Cerebellar cortex (tissue), 1 donor: ENCODE measurements at regions not wholly inside any gene's neighbourhood (a gene's known extent, or its start where the extent isn't known, plus 50 kb on each side); places are given as distances from the start of the nearest gene placed in this dataset.

Source experiments
- DNase-seq: peaks from one replicate; pipeline ENCODE4 v3.0.0-alpha.2; 2015; ENCODE audit warnings: low spot score

DNA sequence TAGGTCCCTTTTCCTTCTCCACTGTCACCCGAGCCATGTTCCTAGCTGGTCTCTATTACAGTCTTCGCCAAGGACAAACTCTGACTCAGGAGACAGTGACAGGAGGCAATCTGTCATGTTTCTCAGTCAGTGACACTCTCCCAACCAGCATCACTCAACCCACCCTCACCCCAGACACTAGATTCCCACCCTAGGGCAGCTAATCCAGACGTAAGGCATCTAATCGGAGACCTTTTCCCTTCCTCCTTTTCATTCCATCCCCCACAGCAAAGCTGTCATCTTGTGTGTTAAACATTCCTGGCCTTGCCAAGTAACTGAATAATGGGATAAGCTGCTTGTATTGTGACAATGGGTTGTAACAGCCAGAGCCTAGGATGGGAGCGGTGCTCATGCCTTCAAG is 95.2 kb downstream of the SNX18 start:
- no peak for DNase-seq

DNA sequence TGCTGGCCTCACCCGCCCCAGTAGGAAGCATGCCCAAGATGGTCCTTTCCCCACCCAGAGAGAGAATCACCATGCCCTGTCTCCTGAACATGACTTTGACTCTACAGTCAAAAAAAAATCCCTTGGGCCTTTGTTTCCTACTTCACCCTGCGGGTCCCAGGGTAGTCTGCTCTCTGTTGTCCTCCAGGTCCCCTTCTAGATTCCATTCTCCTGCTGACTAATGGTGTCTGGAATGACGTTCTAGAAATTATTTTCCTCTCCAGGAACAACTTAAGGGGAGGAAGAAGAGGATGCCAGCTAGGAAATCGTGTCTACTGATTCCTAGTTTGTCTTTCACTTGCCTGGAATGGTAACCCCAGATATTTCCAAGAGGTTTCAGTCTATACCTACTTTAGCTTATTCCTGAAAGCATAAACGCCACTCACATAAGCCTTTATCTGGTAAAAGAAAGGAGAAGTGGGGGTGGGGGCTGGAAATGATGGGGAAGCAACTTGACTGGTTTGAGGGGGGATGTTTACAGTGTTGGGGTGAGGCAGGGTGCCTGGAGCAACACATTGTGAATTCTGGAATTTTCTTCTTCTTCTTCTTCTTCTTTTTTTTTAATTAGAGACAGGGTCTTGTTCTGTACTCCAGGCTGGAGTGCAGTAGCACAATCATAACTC is 93.9 kb downstream of the SNX18 start:
- DNase-seq: no peak

DNA sequence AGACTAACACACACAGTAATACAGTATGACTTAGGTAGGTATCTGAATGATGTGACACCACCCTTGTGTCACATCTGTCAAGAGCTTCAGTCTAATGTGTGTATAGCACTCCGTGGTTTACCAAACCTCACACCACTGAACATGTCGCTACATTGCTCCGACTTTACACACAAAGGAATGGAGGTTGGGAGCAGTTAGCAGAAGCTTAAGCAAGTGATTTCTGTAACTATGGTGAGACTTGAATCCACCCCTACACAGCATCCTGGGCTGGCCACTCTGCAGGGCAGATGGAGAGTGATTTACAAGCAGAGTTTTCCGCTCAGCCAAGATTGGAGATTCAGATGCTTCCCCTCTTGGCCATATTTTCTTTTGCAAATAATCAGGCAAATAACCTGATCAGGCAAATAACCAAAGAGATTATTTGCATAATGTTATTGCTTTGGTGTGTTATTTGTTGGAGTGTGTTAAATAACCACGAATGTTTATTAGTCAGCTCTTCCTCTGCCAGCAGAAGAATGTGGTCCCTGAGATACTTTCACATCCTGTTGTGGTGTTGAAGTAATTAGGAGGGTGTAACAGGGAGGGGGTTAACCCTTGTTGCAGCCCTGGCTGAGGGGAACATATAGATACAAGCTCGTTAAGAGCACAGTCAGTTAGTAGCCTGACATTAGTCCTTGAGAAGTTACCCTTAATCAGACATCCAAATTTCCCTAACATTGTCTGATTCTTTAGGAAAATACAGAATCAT is 92.8 kb downstream of the SNX18 start:
- no peak for DNase-seq

DNA sequence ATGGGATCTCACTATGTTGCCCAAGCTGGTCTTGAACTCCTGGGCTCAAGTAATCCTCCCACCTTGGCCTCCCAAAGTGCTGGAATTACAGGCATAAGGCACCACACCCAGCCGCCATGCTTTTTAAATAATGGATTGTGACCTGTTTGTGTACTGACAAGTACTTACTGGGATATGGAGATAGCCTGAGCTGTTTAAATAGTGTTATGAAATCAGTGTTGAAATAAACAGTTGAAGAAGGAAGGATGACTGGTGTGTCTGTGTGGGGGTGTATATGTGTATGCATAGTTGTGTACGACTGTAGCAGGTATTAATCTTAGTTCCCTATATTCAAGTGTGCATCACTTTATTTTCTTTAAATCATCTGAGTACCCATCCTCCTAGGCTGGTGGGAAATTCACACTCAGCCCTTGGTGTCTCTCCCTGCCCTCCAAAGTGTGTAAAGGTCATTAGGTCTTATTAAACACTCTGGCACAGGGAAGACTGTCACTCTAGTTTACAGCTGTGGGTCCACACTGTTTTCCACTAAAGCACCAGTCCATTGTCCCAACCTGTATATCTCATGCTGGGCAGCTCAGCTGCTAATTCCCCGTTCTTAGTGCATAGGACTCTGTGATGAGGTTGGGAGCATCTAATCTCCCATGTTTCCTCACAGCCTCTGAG is 91.0 kb downstream of the SNX18 start:
- no peak for DNase-seq

DNA sequence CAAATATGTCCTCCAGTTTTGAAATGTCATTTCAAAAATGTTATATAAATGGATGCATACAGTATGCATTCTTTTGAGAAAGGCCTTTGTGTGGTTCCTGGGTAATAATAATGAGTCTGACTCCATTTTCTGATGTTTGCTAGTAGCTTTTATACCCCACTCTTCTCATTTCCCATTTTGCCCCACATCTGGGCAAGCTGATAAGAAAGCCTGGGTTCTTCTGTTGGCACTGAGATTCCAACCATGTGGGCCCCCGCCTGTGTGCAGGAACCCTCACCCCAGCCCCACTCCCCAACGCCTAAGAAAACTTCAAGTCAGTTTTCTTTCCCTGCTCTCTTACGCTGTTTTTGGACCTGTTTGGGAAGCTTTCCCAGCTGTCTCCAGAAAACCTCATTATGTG is 89.4 kb downstream of the SNX18 start:
- no peak for DNase-seq

DNA sequence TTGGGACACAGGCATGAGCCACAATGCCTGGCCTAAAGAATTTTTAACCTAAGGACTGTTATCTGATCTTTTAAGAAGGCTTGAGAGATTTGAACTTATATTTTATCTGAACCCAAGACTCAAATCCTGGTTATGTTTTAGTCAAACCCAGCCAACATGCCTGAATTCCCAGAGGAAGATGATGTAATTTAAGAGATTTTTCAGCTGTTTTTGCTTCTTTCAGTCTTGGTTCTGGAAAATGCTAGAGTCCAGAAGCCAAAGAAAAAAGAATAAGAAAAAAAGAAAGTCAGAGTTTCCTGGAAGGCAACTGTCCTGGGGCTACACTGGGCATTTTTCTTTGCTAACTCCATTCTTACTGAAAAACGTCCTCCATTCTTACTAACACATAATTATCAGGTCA is 85.8 kb downstream of the SNX18 start:
- DNase-seq: no peak

DNA sequence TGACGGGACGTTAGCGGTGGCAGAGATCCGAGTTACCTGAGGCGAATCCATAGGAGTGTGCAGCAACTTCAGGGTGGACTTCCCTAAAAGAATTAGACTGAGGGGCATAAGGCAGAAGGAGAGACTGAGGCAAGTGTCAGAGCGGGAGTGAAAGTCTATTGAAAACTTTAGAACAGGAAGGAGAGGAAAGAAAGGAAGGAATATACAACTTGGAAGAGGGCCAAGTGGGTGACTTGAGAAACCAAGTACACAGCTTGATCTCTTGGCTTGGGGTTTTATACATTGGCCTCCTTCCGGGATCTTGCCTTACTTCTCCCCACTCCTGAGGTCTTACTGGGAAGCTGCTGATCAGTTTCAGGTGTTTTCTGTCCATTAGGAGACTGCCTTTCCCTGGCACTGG is 84.9 kb downstream of the SNX18 start:
- DNase-seq: no peak

DNA sequence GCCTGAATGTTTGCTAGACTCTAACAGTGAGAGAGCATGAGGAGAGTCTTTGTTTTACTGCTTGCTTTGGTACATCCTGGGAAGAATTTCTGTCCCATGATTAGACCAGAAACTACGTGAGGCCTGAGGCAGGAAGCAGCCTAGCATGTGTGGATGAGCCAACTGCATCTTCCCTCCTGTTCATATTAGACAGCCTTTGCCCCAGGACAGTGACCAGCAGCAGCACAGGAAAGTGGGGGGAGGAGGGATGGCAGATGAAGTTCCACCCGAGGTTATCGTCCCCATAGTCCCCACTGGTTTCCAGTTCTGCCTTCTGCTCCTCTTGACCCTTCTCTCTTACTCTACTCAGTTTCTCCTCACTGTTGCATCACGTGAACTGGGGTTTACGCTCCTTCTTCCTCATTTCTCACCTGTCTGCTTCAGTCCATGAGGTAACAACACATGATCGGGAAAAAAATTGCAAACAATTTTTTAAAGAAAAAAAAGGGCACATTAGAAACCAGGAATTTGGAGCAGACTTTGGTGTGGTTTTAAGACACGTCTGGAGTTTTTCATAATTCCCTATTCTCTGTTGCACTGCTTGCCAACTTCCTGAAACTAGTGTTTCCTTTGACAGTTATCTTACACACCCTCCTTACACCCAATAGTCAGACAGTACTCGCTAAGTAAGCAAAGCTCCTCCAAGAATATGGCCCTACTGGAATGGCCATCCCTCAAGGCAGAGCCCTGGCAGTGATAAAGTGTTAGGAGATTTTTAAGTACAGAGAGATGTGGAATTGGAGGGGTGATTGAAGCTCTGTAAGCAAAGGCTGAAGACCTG is 84.1 kb downstream of the SNX18 start:
- DNase-seq: no peak
